ENCODE measurements at regions not wholly inside any gene's neighbourhood (a gene's known extent, or its start where the extent isn't known, plus 50 kb on each side); places are given as distances from the start of the nearest gene placed in this dataset.

GRCh38 chr9:99567436-99567835 is 254.2 kb upstream of the NR4A3 start (continued):
- TF ChIP-seq ZBTB21 (CRISPR knock-in tag; IDR thresholded peaks at IDR 0.05; ENCODE audit: borderline replicate concordance) = no peak

- ChIA-PET CTCF (no interaction called here), POLR2A (no interaction called here)
- Mint-ChIP-seq H3K9me3 (no peaks in the 10 kb centered on the region), H3K27me3 (ENCODE audit: low read depth) (peaks cover 3% of the 10 kb centered on the region; the same call in 1 of the 2 replicates), H3K4me3 (no peak overlapping the region), H3K4me1 (0 out of 2 replicates have a peak, but pooled peaks cover 3% of the 10 kb centered on the region), H3K27ac (no peak overlapping the region), H3K36me3 (no peaks in the 10 kb centered on the region)
- ATAC-seq (no peak), DNase-seq (ENCODE audit: low spot score) (no peak)
- TF ChIP-seq GRHL2 (CRISPR knock-in tag; IDR thresholded peaks at IDR 0.05; ENCODE audit: insufficient replicate concordance, severe bottlenecking) = no peak
- no peak for TF ChIP-seq ZNF423 (CRISPR knock-in tag; IDR thresholded peaks at IDR 0.05)
- no peak for TF ChIP-seq ATF2 (CRISPR knock-in tag; IDR thresholded peaks at IDR 0.05; ENCODE audit: borderline replicate concordance, low read depth)
- no peak for TF ChIP-seq ZNF425 (CRISPR knock-in tag; conservative IDR thresholded peaks at IDR 0.05)
Measured at GRCh38 chr9:99569840-99570239, 251.8 kb upstream of the NR4A3 start.

- DNase-seq (ENCODE audit: low spot score) = no peak
- Mint-ChIP-seq H3K36me3 (no peaks in the 10 kb centered on the region), H3K4me1 (peaks cover 12% of the 10 kb centered on the region), H3K27ac (no peak overlapping the region), H3K27me3 (ENCODE audit: low read depth) (peaks cover under 1% of the 10 kb centered on the region; the same call in 1 of the 2 replicates), H3K4me3 (no peak overlapping the region), H3K9me3 (peaks cover 4% of the 10 kb centered on the region; the same call in 1 of the 2 replicates)
- no peak for TF ChIP-seq FOXJ3 (CRISPR knock-in tag; IDR thresholded peaks at IDR 0.05; ENCODE audit: borderline replicate concordance)
- no peak for TF ChIP-seq CREM (CRISPR knock-in tag; IDR thresholded peaks at IDR 0.05)
- TF ChIP-seq HMGA2 (CRISPR knock-in tag; IDR thresholded peaks at IDR 0.05) = no peak
- TF ChIP-seq FOXK1 (CRISPR knock-in tag; IDR thresholded peaks at IDR 0.05) = no peak
- no peak for TF ChIP-seq EMX1 (CRISPR knock-in tag; IDR thresholded peaks at IDR 0.05)
- TF ChIP-seq ZNF396 (CRISPR knock-in tag; IDR thresholded peaks at IDR 0.05; ENCODE audit: borderline replicate concordance) = no peak
- no peak for TF ChIP-seq E2F5 (CRISPR knock-in tag; IDR thresholded peaks at IDR 0.05)
- no peak for TF ChIP-seq ZNF416 (CRISPR knock-in tag; IDR thresholded peaks at IDR 0.05)
- no peak for TF ChIP-seq OVOL2 (CRISPR knock-in tag; IDR thresholded peaks at IDR 0.05; ENCODE audit: borderline replicate concordance)
- no peak for TF ChIP-seq IRF2 (CRISPR knock-in tag; IDR thresholded peaks at IDR 0.05; ENCODE audit: borderline replicate concordance, low read depth)
- ChIA-PET CTCF (interaction anchor here (1.2 kb wide), 1 partner anchor 9 kb away, joined by 6 read pairs; no protein-coding TSS in a partner anchor), POLR2A (no interaction called here)
- ATAC-seq = no peak
Measured at GRCh38 chr9:99572567-99572966, 249.1 kb upstream of the NR4A3 start.

GRCh38 chr9:99573085-99573484 is 248.6 kb upstream of the NR4A3 start:
- POLR2A ChIA-PET = no interaction called here
- H3K4me3 Mint-ChIP-seq = no peak overlapping the region
- TF ChIP-seq NR1H2 (CRISPR knock-in tag; IDR thresholded peaks at IDR 0.05) (no peak), TP53 (CRISPR knock-in tag; IDR thresholded peaks at IDR 0.05) (no peak), ATF3 (CRISPR knock-in tag; conservative IDR thresholded peaks at IDR 0.05) (no peak), ZSCAN18 (CRISPR knock-in tag; IDR thresholded peaks at IDR 0.05) (no peak), MLX (CRISPR knock-in tag; IDR thresholded peaks at IDR 0.05) (no peak)
- ATAC-seq = no peak
- peaks cover 4% of the 10 kb centered on the region; the same call in 1 of the 2 replicates for H3K9me3 Mint-ChIP-seq
- no peaks in the 10 kb centered on the region for H3K27me3 Mint-ChIP-seq (ENCODE audit: low read depth)
- no peak overlapping the region for H3K27ac Mint-ChIP-seq
- no peak for DNase-seq (ENCODE audit: low spot score)
- H3K36me3 Mint-ChIP-seq = no peaks in the 10 kb centered on the region
- CTCF ChIA-PET = no interaction called here
- peaks cover 12% of the 10 kb centered on the region for H3K4me1 Mint-ChIP-seq

All from WTC11 (cell line).